ENCODE measurements at regions not wholly inside any gene's neighbourhood (a gene's known extent, or its start where the extent isn't known, plus 50 kb on each side); places are given as distances from the start of the nearest gene placed in this dataset.

DNA sequence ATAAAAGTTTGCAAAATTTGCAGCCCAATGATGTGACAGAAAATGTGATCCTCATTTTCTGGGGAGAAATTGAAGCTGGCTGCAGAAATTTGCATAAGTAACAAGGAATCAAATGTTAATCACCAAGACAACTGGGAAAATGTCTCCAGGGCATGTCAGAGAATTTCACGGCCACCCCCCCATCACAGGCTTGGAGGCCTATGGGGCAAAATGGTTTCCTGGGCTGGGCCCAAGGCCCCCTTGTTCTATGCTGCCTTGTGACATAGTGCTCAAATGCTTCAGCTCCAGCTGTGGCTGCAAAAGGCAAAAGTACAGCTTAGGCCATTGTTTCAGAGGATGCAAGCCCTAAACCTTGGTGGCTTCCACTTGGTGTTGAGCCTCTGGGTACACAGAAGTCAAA lies 1202.6 kb downstream of the EPHA7 start:
- DNase-seq, result no peak

DNA sequence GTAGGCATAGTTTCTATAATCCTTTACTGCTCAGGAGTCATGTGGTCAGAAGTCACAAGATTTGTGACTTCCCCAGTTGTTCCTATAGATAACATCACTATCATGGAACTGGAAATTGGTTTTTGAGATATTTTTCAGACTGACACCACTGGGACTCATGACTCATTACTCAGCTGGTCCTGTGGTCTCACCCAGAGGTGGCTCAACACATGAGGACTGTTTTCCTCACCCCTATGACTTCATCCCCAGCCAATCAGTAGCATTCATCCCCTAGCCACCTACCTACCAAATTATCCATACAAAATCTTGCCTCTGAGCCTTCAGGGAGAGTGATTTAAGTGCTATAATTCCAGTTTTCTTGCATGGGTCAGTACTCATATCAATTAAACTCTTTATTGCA lies 1217.7 kb downstream of the EPHA7 start:
- DNase-seq, result no peak

DNA sequence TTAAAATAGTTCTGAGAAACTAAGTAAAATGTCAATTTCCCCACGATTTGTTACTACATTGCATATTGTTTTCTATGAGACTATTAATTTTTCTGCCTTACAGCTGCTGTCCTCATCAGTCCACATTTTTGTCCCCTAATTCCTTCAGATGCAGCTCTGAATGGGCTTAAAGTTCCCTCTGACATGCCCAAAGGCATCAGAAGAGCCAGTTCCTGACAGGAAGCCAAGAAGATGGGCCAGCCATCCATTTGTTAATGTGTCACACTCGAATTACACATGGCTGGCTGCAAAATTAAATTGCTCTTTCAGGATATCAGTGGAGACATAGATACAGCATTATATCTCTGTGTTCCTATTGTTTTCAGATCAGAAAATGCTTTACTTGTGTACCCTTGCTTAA lies 1223.0 kb downstream of the EPHA7 start:
- DNase-seq, result no peak

DNA sequence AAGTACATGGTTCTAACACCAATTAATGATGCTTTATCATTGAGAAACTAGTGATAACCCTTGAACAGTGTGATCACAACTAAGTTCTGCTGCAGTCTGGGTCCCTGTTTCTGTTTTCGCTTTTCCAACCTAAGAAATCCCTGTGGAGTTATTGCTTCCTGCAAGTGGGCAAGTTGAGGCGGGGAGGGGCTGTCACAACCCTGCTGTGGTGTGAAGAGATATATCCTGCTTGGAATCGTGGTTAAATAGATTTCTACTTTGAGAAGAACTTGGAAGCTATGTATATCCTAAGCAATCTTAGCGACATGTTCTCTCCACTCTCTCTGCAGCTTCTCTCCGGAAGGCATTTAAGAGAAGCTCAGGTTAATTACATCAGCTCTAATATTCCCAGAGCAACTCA lies 1223.6 kb downstream of the EPHA7 start:
- DNase-seq, result no peak

DNA sequence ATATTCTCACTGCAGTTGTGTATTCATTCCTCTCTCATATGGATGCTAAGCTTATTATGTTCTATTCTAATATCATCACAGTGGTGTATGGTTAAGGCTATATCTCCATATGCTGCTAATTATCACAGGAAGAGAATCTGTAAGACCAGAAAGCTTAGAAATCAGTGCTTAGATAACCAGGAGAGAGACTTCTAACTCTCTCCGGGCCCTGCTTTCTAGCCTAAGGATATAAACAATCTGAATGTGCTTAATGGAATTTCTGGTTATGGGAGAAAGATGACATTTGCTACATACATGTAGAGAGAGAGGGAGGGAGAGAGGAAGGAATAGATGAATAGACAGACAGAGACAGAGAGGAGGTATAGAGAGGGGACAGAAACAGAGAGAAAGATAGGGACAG lies 1231.3 kb downstream of the EPHA7 start:
- no peak for DNase-seq

DNA sequence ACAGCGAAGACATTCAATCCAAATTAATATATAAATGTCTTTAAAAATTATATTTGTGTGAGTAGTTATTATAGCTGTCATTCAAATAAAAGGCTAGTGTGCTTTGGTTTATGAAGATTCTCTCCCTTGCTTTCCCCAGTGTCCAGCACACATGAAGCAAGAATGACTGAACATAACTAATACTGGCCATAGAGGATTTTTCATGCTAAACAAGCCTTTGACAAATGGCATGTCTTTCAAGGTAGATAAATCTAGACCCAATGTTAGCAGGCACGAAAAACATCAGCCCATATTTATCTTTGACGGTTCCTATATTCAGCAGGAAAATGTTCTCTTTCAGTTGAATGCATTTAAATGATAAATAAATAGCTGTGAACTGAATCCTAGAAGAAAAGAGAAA lies 1234.4 kb downstream of the EPHA7 start:
- DNase-seq, result no peak

DNA sequence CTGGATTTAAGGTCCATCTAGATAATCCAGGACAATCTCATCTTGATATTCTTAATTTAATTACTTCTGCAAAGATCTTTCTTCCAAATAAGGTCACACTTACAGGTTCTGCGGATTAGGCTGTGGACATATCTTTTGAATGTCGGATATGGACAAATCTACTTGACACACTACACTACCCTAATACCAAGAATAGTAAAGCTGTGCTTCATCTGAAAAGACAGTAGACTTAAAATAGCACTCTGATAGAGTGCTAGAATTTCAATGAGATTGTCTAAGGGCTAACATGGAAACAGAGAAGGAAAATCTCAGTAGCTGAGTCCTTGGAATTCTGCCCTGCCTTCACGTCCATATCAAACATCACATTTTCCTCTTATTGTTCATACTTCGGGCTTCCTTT lies 1238.0 kb downstream of the EPHA7 start:
- no peak for DNase-seq

DNA sequence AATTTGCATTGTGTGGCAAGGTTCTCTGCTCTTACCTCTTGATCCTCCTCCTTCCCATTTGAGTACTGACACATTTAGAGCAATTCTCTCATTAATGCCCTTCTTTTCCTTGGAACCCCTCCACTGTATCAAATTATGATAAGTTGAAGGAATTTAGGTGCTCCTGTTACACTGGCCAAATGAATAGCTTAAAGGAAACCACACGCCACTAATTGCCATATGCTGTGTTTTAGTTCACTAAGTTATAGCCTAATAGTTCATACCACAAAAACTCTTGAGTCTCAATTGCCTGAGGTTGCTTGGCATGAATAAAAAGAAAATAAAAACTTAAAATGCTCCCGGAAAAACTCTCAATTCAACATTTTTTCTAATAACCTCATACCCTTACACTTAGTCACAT lies 1239.3 kb downstream of the EPHA7 start:
- DNase-seq, result no peak

DNA sequence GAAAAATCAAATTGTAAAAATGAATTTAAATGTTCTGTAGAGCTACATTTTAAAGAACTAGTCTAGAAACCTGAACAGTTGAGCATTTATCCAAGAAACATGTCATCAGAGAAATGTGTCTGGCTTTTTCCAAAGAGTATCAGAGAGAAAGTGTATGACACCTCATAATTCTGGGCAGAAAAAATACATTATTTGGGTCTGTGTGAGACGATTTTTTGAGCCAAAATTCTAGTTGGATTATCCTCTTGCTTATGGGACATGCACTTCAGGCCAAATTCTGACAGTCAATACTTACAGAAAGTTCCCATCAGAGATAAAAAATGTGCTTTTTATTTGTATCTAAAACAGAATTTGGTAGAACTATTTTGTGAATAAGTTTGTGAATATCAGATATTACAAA lies 1242.7 kb downstream of the EPHA7 start:
- DNase-seq, result no peak

DNA sequence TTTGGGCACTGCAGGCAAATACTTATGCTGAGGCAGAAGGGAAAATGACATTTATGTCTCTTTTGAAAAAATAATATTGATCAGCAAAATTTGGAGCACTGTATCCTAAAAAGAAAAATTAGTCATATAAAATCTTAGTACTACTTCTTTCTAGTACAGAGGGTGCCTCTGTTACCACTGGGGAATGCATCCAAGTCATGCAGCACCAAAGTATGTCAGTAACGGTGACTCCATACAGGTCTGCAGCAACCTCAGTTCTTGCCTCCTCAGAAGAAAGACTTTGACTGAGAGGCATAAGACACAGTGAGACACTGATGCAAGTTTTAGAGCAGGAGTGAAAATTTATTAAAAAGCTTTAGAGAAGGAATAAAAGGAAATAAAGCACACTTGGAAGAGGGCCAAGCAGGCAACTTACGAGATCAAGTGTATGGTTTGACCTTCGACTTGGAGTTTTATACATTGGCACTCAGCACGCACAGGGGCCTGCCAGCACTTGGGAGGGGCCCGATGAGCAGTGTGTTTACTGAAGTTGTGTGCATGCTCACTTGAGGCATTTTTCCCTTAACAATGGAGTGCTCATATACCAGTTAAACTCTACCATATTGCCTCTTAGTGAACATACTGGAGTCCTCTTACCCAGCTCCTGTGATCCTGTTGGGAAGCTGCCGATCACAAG lies 1244.8 kb downstream of the EPHA7 start:
- DNase-seq, result no peak

DNA sequence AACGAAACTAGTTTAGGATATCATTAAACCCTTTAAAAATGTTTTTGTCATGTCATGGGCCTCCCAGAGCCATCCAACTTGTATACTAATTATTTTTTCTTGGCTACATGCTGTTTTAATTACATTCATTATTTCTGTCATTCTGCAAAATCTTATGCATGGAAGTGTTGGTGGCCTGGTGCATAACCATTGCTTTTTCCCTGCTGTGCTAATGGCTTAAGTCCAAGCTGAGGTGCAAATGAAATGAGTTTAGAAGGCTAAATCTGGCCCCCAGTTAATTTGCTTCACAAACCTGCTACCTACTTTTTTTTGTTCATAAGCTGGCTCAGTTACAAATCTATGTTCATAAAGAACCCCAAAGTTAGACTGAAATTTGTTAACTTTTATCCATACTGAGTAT lies 1249.9 kb downstream of the EPHA7 start:
- DNase-seq, result no peak

DNA sequence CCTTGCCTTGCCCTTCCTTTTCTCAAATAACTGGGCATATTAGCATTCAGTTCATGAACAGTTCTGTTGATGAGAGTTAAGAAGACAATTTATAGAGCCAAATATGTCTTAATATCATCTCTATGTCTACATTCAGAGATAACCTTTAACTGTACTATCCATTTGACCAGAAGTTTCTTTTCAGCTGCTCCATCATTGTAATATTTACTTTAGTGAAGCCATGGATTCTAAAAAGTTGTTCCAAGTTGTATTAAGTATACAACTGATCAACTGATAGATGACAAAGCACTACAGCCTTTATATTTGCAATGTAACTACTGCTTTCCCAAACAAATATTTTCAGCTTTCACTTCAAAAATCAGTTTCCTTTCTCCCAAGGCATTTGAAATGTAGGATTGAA lies 1252.7 kb downstream of the EPHA7 start:
- DNase-seq, result no peak

DNA sequence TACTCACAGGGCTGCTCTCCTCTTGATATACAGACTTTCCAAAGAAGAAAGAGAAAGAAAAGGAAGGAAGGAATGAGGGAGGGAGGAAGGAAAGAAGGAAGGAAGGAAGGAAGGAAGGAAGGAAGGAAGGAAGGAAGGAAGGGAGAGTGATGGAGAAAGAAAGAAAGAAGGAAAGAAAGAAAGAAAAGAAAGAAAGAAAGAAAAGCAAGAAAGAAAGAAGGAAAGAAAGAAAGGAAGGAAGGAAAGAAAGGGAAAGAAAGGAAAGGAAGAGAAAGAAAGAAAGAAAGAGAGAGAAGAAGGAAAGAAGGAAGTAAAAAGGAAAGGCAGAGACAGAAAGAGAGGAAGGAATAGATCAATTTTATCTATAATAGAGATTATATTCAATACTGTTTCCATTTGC lies 1257.4 kb downstream of the EPHA7 start:
- DNase-seq, result no peak

DNA sequence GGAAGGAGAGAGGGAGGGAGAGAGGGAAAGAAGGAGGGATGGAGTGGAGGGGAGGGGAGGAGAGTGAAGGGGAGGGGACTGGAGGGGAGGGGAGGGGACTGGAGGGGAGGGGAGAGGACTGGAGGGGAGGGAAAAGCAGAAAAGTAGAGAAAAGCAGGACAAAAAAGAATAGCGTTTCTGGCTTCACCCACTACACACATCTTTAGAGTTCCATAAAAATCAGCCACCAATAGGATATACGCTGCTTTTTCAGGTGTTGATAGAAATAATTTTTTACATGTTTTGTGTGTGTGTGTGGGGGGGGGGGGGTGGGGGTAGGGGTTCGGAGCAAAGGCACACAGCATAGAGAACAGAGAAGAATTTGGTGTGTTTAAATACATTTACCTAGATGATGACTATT lies 1259.1 kb downstream of the EPHA7 start:
- no peak for DNase-seq

DNA sequence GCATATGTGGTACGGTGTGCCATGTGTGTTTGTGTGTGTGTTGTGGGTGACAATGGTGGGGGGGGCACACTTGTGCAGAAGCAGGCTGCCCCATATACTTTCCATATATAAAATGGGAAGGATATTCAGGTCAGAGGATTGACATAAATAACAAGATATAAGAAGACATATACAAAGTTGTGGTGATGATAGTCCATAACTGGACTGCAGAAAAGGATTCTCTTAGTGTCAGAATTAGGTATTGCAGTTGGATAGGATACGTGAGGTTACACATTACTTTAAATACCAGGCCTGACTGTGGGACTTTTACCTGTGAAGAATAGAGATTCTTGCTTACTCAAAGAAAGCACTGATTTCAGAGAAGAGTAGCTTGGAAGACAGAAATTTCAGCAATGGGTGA lies 1260.3 kb downstream of the EPHA7 start:
- DNase-seq, result no peak

DNA sequence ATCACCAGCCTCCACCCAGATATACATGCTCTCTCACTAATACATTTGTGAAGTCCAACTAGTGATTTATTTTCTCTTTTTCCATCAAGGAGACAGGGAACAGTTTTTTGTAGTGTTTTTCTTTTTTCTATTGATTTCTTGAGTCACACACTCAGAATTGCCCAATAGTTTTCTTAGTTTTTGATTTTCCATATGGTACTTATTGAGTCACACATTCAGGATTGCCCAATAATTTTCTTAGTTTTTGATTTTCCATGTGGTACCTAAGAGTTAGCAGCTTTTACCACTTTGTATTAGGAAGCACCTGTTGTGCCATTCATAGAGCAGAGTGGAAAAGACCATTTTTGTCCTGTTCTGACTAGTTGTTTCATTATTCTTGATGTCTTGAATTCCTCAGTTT lies 1268.8 kb downstream of the EPHA7 start:
- no peak for DNase-seq

DNA sequence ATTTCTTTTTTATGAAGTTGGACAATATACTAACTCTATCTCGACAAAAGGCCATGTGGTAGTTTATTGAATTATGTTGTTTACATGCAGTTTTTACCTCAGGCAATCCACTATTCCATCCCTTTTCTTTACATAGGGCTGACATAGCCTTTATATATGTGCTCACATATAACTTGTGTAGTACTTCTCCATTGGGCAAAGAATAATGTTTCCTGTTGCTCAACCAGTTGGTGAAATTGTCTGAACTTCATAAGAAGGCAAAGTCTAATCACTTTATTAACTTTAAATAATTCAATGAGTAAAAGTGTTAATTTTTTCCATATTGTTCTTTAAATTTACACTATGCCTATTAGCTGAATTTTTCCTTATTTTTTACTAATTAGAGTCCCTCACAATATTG lies 1272.1 kb downstream of the EPHA7 start:
- no peak for DNase-seq

DNA sequence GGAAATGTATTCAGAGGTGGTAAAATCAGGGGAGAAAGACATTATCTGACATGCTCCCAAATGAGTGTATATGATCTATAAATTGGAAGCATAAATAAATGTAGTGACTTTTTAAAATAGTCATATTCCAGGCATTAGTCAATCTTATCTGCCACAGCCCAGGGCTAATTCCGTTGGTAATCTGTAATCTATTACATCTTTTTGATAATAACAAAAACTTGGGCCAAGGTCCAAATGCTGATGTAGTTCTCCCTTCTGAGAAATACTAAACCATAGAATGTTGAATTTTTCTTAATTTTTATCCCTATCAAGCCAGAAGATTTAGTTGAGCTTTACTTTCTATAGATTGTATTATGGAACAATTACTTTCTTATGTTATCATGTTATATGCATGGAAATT lies 1279.8 kb downstream of the EPHA7 start:
- DNase-seq, result no peak

DNA sequence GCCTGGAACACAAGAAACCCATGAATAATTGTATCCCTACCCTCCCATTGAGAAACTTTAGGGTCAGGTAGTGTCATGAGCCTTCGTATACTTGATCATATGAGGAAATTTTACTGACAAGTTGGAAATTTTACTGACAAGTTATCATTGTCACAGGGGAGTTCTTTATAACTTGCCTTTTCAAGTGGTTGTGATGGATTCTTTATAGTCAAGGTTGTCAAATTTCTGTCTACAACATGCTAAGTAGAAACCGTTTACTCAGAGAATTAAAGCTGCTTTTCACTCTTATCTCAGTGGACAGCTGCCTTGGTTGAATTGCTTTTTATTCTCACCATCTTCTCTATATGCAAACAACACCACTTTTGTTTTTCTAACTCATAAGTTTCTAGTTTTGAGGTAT lies 1286.4 kb downstream of the EPHA7 start:
- DNase-seq, result no peak

DNA sequence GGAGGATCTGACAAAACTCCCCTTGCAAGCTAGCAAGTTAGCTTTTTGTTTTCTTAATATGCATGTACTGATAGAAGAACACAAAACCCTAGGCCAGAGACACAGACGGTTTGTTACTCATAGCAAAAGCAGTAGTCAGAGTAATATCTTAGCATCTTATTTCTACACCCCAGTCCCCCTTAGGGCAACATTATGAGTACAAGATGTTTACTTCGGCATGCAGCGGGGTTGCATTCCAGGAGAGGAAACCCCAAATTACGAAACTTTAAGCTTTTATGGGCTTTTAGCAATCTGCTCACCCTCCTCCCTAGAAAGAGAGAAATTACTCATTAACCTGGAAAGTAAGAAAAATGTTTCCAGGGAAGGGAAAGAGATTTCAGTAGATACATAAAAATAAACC lies 1286.9 kb downstream of the EPHA7 start:
- DNase-seq, result no peak

DNA sequence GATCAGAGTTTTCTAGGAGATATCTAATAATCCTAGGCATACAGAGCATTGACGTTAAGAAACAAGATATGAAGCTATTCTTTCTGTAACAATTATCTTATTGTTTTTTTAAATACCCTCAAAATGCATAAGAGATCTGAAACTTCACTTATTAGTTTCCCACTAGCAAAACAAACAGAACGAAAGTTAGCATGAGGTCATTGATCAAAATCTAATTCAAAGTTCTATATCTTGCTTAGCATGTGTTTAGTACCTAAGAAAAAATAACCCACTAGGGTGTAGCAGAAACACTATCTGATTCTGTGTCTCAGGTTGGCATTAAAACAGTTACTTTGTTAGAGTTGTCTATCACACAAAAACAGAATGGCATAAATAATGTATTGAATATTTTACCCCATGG lies 1288.4 kb downstream of the EPHA7 start:
- DNase-seq, result no peak

DNA sequence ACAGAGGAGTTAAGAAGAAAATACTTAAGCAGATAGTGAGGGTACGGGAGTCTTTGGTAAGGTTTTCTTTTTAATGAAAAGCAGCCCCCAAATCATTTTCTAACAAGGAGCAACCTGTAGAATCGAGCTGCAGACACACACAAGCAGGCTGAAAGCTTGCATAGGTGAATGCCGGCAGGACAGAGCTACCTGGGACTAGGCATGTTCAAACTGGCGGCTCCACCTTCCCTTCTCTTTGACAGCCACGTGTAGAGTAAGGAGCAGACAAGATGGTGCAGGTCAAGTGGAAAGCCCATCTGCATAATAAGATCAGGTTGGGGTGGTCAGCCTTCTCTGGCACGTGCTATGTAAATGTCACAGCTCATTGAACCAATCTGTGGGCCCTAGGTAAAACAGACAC lies 1292.4 kb downstream of the EPHA7 start:
- DNase-seq, result no peak

DNA sequence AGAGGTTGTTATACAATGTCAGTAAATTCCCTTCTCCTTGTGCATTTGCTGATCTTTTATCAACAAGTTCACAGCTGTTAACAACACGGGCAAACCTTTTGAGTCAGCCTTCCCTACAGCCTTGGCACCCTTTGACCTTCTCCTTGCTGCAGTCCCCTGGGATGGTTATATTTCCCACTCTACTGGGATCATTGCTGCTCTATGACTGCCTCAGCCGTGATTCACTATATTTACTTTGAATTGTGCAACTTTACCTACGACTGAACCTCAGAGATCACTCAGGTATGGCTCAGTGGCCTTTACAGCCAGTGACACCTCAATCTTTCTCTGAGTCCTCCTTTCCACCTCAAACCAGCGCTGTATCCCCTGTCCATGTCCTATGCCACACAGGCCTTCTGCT lies 1293.3 kb downstream of the EPHA7 start:
- no peak for DNase-seq

DNA sequence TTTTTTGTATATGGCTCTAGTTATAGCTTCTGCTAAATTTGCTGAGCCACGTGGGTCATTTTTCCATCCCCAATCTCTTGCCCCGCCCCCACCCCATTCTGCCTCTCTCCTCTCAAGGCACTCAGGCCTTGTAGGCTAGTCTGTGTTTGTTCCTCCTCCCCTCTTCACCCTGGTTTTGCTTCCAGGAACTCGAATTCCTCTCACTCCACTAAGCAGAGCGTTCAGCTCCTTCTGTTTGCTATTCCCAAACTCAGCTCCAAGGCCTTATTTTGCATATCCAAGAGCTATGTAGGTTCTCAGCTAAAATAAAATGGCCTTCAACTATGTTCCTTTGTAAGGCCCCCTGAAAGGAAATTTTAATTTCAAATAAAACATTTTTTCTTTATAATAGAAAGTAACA lies 1293.7 kb downstream of the EPHA7 start:
- DNase-seq, result no peak

DNA sequence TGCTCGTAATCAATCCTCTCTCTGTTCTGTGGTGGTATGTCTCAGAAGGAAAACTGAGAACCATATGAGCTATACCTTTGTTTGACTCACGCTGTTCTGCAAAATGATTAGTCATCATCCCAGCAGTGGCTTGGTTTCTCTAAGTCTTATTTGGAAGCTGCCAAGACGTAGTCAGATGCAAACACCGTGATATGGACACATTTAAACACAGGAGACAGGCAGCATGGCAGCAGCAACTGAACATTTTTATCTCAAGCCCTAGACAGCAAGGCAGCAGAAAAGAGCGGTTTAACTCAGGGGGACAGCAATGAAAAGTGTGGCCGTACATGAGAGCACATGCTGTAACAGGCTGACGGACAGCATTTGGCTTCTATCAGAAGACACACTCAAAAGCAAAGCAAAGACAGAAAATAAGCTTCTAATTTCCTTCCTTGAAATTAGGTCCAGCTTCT lies 1295.1 kb downstream of the EPHA7 start:
- DNase-seq, result no peak

DNA sequence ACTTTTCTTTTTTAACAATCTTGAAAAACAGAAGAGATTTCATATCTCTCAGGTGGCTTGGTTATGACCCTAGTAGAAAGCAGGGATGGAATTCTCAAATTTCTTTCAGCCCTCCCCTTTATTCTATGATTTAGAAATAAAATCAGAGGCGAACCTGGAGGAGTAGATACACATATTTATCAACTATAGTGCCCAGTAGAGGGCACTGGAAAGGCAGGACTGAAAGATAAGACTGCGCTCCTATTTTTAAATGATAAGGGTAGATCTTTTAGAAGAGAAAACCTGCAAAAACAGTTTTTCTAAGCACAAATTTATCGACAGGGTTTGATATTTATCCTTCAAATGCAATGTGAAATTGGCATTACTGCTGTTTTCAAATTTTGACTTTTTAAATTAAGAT lies 1296.6 kb downstream of the EPHA7 start:
- no peak for DNase-seq
